GM06990 (cell line): ENCODE measurements at regions not wholly inside any gene's neighbourhood (a gene's known extent, or its start where the extent isn't known, plus 50 kb on each side); places are given as distances from the start of the nearest gene placed in this dataset.

Experiments
- DNase-seq: peaks from one replicate; pipeline ENCODE4 v3.0.0-alpha.2; 2011; ENCODE audit not compliant: insufficient read length; ENCODE audit errors: extremely low read depth
- H3K27me3 ChIP-seq: replicated peaks from 2 replicates; pipeline ENCODE4 v1.6.0; 2011; ENCODE audit warnings: low read length; ENCODE audit not compliant: control insufficient read depth, insufficient read depth
- H3K36me3 ChIP-seq: 2 replicates; pipeline ENCODE4 v1.5.1; 2011; ENCODE audit warnings: low read length; ENCODE audit not compliant: control insufficient read depth, insufficient read depth
- H3K4me3 ChIP-seq: replicated peaks from 2 replicates; pipeline ENCODE4 v1.5.1; 2011; ENCODE audit warnings: low read depth, mild to moderate bottlenecking, control low read depth, low read length
- CTCF ChIP-seq: IDR thresholded peaks from 2 replicates; pipeline ENCODE4 v1.5.1; 2011; ENCODE audit warnings: low read length, control low read depth, mild to moderate bottlenecking, inconsistent platforms; ENCODE audit not compliant: insufficient read depth, poor library complexity, severe bottlenecking

GRCh38 chr2:41728788-41729338 is 319.0 kb upstream of the PKDCC start:
- Histone ChIP-seq H3K4me3 (no peak overlapping the region), H3K36me3 (no peaks in the 10 kb centered on the region), H3K27me3 (no peaks in the 10 kb centered on the region)
- DNase-seq: no peak
- no peak for TF ChIP-seq CTCF

- no peak for TF ChIP-seq CTCF
- Histone ChIP-seq H3K27me3 (no peaks in the 10 kb centered on the region), H3K36me3 (no peaks in the 10 kb centered on the region), H3K4me3 (no peak overlapping the region)
- DNase-seq: no peak
Measured at GRCh38 chr2:41729800-41730364, 317.9 kb upstream of the PKDCC start.

GRCh38 chr2:41735006-41735405 is 312.8 kb upstream of the PKDCC start:
- Histone ChIP-seq H3K4me3 (no peak overlapping the region), H3K36me3 (no peaks in the 10 kb centered on the region), H3K27me3 (no peaks in the 10 kb centered on the region)
- DNase-seq: no peak
- TF ChIP-seq CTCF: no peak

- no peak overlapping the region for H3K4me3 ChIP-seq
Measured at GRCh38 chr2:41735476-41735875, 312.3 kb upstream of the PKDCC start.

GRCh38 chr2:41736105-41736567 is 311.7 kb upstream of the PKDCC start:
- no peak for TF ChIP-seq CTCF
- Histone ChIP-seq H3K4me3 (no peak overlapping the region), H3K27me3 (no peaks in the 10 kb centered on the region), H3K36me3 (no peaks in the 10 kb centered on the region)
- DNase-seq: no peak

More at GRCh38 chr2:41735476-41735875, 312.3 kb upstream of the PKDCC start:
- no peaks in the 10 kb centered on the region for H3K36me3 ChIP-seq
- TF ChIP-seq CTCF: no peak
- H3K27me3 ChIP-seq: no peaks in the 10 kb centered on the region
- DNase-seq: no peak

GRCh38 chr2:41736586-41736985 is 311.2 kb upstream of the PKDCC start:
- DNase-seq: no peak
- TF ChIP-seq CTCF: no peak
- H3K36me3 ChIP-seq: no peaks in the 10 kb centered on the region
- H3K4me3 ChIP-seq: no peak overlapping the region
- H3K27me3 ChIP-seq: no peaks in the 10 kb centered on the region
